Stimulated activated CD8-positive, alpha-beta memory T cell treated with anti-CD3 and anti-CD28 coated beads, Interleukin-12 subunit alpha, Interleukin-12 subunit beta, amount 100 ng/mL, for 4 hours (primary cell): ENCODE measurements at regions not wholly inside any gene's neighbourhood (a gene's known extent, or its start where the extent isn't known, plus 50 kb on each side); places are given as distances from the start of the nearest gene placed in this dataset.

ENCODE experiments used
- DNase-seq: peaks from one replicate; pipeline ENCODE4 v3.0.0-alpha.2; 2020; ENCODE audit warnings: low read depth

DNA sequence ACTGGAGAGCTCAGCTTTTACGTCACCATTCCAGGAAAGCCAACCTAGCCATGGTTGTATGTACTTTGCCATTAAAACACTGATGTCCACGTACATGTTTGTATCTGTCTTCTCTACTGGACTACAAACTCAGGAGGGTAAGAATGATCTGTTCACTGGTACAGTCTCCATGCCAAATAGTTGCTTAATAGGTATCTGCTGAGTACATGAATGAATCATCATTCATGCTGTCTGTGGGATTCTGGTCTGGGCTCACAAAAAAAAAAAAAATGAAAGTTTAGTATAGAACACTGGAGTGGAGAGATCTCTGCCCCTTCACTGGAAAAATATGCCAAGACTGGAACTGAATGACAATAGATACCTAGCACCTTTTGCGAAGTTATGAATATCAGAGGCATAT is 102.6 kb upstream of the ITGA4 start:
- no peak for DNase-seq

DNA sequence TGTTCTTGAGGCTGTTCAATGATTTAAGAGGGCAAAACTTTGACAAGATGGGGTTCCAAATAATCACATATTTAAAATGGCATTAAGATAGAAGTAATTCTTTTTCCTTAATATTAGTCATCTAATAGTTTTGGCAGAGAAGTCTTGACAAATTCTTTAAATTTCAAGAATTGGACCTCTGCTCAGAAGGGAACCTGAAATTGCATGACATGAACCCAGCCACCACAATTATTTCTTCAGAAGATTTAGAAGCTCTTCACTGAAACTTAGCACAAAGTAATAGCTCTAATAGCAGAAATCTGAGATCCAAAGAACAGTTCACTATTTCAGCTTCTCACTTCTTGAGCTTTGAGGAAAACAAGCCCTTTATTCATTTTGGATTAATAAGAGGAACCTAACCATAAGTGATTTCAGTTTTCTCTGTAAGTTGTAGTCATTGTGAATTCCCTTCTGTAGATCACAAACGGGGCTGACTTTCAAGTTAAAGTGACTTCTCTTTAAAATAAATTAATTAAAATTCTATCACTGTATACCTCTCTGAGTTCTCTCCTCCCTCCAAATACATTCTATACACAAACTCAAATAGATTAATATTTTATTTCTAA is 100.6 kb upstream of the ITGA4 start:
- no peak for DNase-seq

GRCh38 chr2:181357979-181358378 is 99.2 kb upstream of the ITGA4 start:
- DNase-seq, result no peak

DNA sequence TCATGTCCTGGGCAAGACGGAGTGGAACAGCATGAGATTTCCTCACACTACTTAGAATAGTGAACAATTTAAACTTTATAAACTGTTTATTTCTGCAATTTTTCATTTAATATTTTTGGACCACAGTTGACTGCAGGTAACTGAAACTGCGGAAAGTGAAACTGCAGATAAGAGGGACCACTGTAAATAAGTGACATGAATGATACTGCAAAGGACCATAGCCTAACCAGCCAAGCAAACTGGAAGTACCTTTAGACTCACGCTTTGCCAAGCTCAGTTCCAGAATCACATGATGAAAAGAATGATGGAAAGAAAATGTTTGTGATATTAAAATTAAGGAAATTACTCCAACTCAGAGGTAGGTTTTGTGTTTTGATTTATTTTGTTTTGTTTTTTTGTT is 94.6 kb upstream of the ITGA4 start:
- no peak for DNase-seq

GRCh38 chr2:181363164-181363563 is 94.0 kb upstream of the ITGA4 start:
- no peak for DNase-seq

GRCh38 chr2:181364492-181365170 is 92.6 kb upstream of the ITGA4 start:
- no peak for DNase-seq

DNA sequence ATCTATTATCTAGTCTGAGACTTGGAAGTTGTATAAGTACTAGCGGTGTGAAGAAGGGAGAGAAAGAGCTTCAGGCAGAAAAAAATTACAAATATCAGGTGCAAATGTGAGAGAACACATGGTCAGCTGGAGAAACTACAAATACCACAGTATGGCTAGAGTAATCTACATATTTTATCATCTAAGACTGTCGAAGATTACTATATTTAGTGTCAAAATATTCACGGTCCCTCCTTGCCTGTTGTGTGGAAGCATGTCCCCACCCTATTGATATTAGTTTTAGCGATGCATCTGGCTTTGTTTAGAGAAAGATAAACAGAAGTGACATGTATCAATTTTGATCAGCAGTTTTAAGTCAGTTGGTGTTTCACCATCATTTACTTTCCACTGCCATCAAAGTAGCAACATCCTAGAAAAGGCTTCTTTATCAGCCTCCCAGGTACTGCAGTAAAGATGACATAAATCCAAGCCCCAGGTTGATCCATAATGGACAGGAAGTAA is 90.5 kb upstream of the ITGA4 start:
- no peak for DNase-seq

- DNase-seq, result no peak
These were observed 89.8 kb upstream of the ITGA4 start for GRCh38 chr2:181367411-181367810.

DNA sequence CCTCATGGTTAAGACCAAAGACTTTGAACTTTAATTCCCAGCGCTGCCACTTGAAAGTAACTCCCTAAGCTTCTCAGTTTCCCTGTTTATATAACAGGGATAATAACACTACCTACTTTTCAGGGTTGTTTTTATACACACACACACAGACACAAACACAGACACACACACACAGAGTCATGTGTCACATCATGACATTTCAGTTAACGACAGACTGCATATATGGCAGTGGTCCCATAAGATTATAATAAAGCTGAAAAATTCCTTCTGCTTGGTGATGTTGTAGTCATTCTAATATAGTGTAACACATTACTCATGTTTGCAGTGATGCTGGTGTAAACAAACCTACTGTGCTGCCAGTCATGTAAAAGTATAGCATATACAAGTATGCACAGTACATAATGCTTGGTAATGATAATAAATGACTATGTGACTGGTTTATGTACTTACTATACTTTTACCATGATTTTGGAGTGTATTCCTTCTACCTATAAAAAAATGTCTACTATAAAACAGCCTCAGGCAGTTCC is 89.2 kb upstream of the ITGA4 start:
- no peak for DNase-seq

- no peak for DNase-seq
These were observed 87.1 kb upstream of the ITGA4 start for GRCh38 chr2:181370126-181370525.

GRCh38 chr2:181371195-181371594 is 86.0 kb upstream of the ITGA4 start:
- DNase-seq, result no peak

DNA sequence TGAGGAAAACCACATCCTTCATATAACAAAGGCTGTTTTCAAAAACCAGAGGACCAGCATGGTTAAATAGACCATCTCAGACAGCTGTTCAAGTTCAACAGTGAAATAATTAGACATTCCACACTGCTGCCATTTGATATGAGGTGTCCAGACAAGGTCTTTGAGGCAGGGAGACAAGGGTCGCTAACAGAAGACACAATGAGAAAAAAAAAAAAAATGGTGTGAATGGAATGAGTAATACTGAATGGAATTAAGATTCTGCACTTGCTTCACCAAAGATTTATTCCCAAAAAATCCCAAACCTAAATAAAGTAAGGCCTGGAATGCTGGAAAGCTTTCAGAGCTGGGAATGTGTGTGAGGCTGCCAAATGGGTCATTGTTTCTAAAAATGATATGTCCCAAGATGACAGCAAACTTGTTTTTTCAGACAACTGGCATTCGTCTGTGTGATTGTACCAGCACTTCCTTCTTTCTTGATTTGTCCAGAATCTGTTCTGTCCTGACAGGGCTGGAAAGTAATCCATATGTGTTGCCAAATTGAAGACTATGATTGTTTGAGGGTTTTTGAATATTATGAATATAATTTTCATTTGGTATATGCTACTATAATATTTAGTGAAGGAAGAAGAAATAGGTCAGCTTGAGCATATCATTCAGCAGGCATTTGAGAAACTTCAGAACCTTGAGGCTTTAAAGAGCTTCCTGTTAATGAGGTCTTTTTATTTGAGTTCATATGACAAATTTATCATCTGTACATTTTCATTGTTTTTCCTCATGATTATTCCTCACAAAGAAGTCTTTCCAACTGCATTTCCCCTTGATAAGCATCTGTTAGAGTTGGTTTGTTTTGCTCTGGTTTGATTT is 85.2 kb upstream of the ITGA4 start:
- no peak for DNase-seq

DNA sequence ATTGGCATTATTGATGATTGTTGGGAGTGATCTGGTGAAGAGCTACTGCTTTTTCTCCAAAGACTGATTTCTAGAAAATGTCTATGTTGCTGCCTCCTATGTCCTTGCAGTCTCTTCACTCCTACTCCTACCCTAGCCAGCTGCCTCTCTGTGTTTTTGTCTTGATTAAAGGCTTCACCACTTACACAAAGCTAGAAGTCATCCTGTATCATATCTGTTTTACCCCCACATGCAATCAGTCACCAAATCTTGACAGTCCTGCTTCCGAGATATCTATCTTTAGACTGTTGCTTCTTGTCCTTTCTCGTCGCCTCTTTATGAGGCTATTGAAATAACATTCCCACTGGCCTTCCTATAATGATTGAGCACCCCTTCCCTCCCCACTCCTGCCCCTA is 84.5 kb upstream of the ITGA4 start:
- no peak for DNase-seq

DNA sequence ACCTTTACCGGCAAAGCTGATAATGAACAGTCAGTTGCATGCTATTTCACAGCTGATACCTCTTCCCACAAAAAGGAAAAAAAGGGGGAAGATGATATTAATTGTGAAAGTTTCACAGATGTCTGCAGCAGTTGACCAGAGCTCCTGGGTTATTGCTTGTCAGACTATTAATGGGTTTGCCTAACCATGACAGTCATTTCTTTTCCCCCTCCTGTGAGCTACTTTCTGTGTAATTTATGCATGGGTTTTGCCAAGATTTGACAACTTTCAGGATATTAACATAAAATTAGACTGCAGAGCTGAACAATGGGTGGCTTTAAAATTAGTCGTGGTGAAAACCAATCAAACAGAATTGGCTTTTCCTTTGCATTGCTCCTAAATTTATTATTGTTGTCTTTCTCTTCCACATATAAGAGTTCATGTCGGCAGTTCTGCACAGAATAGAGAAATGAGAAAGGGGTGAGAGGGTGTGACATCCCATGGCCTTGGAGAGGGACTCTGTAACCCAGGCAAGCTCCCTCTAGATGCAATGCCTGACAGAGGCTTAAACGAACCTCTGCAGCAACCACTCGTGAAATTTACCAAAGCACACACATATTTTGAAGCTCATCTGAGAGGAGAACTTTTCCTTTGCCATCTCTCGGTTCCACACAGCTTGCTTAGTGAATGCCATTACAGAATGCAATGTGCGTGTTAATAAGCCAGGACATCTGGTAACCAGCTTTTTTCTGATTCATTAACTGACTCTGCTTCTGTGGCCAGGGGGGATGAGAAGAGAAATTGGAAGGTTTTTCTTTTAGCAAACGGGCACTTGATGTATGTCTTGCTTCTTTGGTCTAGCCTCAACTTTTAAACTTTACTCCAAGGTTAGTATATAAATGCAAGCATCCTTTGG is 82.2 kb upstream of the ITGA4 start:
- DNase-seq, result no peak

- no peak for DNase-seq
These were observed 80.7 kb upstream of the ITGA4 start for GRCh38 chr2:181376442-181376841.

DNA sequence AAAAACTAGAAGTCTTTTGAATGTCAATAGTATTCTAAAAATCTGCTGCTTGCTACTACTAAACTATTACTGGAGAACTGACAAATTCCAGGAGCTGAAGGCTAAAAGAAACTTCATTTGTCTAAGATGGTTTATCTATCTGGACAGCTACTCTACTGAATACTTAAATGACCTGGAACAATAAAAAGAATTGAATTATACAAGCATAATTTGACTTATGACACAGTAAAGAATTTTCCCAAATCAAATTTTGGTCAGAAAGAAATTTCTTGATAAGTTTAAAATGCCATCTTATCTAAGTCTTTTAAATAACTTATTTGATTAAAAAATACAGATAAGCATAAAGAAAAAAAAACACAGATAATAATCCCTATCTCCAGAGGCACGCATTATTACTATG is 80.2 kb upstream of the ITGA4 start:
- DNase-seq, result no peak

DNA sequence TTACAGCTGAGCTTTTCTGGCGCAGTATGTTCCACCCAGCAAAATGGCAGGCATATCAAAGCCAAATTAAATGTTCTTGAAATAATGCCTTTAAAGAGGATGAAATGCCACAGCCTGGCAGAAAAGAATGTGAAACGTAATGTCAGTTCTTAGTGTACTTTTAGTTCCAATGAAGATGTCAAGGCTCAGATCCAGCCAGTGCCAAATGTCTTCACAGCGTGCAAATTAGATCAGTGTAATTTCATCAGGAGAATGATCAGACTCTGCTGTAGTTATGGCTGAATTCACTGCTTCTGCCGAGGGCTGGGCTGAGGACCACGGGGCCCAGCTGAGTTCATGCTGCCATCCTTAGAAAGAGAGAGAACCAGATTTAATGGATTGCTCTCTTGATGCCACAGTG is 78.7 kb upstream of the ITGA4 start:
- no peak for DNase-seq

GRCh38 chr2:181380581-181380980 is 76.6 kb upstream of the ITGA4 start:
- no peak for DNase-seq

- no peak for DNase-seq
These were observed 72.3 kb upstream of the ITGA4 start for GRCh38 chr2:181384923-181385322.

DNA sequence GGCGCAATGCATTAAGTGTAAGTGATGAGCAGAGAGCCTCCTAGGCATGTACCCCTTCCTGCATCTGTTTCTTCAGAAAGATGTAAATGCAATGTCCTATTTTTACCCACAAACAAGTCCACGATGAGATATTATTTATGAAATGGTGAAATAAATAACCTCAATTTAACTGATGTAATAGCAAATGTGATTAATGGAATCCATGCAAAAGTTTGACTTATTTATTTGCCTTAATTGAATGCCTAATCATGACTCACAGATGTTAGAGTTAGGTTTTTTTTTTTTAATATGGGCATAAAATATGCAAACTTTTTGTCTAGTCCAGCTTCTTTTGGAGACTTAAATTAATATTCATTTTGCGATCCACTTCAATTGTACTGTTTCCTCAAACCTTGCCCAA is 67.7 kb upstream of the ITGA4 start:
- DNase-seq, result no peak

DNA sequence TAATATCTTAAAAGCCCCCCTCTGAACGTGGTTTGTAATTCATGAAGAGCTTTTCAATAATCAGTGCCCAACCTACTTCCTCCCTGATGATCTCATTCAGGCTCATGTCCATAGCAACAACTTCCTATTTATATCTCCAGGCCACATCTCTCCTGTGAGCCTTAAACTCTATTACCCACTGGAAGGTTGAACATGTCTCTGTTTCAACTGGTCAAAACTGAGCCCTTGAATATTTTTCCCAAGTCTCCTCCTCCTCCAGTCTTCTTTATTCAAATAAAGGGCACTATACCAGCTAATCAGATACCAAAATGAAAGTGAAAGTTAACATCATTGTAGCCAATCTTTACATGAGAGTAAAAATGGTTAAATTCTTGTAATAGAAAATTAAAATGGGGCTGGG is 63.7 kb upstream of the ITGA4 start:
- no peak for DNase-seq
